OCI-LY3 (cell line): ENCODE measurements at regions not wholly inside any gene's neighbourhood (a gene's known extent, or its start where the extent isn't known, plus 50 kb on each side); places are given as distances from the start of the nearest gene placed in this dataset.

ENCODE experiments used
- H2AFZ ChIP-seq: fragments of 200-600, 300-600 bp; shearing (Covaris generic); 2 replicates; pipeline ENCODE4 v1.6.0; 2014; ENCODE audit warnings: antibody characterized with exemption, low read depth, low read length
- H3K27ac ChIP-seq: fragments of 200-600, 300-600 bp; sonication (generic); 2 replicates; pipeline ENCODE4 v1.5.1; 2014; ENCODE audit warnings: mild to moderate bottlenecking, low read length, moderate library complexity, mixed read lengths
- H3K27me3 ChIP-seq: fragments of 200-600, 300-600 bp; sonication (generic); 2 replicates; pipeline ENCODE4 v1.6.1; 2014; ENCODE audit warnings: low read depth, low read length, mixed read lengths
- H3K36me3 ChIP-seq: fragments of 200-600, 300-600 bp; sonication (generic); replicated peaks from 2 replicates; pipeline ENCODE3; 2014; ENCODE audit warnings: low read depth, low read length, mixed read lengths
- H3K4me1 ChIP-seq: fragments of 300-600, 200-600 bp; sonication (generic); 2 replicates; pipeline ENCODE4 v1.6.1; 2014; ENCODE audit warnings: low read length, mixed read lengths
- H3K4me2 ChIP-seq: fragments of 200-600, 300-600 bp; sonication (generic); 2 replicates; pipeline ENCODE4 v1.6.1; 2014; ENCODE audit warnings: low read length, mixed read lengths
- H3K4me3 ChIP-seq: fragments of 300-600, 200-600 bp; sonication (generic); 2 replicates; pipeline ENCODE4 v1.5.1; 2014; ENCODE audit warnings: antibody characterized with exemption, mild to moderate bottlenecking, low read length, moderate library complexity
- H3K79me2 ChIP-seq: fragments of 300-600, 200-600 bp; shearing (Covaris generic); 2 replicates; pipeline ENCODE4 v1.6.1; 2014; ENCODE audit warnings: mild to moderate bottlenecking, low read length, mixed read lengths
- H3K9ac ChIP-seq: fragments of 300-600, 200-600 bp; shearing (Covaris generic); 2 replicates; pipeline ENCODE4 v1.6.0; 2014; ENCODE audit warnings: mild to moderate bottlenecking, low read length, moderate library complexity
- H3K9me3 ChIP-seq: fragments of 200-600, 300-600 bp; shearing (Covaris generic); 2 replicates; pipeline ENCODE4 v1.6.1; 2014; ENCODE audit warnings: low read length, mixed read lengths; ENCODE audit not compliant: insufficient read depth
- H4K20me1 ChIP-seq: fragments of 200-600, 300-600 bp; sonication (generic); 2 replicates; pipeline ENCODE4 v1.6.1; 2016; ENCODE audit warnings: low read length, mixed read lengths; ENCODE audit not compliant: insufficient read depth
- EZH2phosphoT487 ChIP-seq: fragments of 200-600 bp; shearing (Covaris generic); IDR thresholded peaks from 2 replicates; pipeline ENCODE4 v1.6.1; 2018; ENCODE audit warnings: antibody characterized with exemption, mixed run types, low read depth
- TF ChIP-seq, protein P1 (sequence below): fragments of 200-600, 300-600 bp; sonication (generic); IDR thresholded peaks from 2 replicates; pipeline ENCODE4 v1.5.1; 2014; ENCODE audit warnings: antibody characterized with exemption, low read length, low read depth

DNA sequence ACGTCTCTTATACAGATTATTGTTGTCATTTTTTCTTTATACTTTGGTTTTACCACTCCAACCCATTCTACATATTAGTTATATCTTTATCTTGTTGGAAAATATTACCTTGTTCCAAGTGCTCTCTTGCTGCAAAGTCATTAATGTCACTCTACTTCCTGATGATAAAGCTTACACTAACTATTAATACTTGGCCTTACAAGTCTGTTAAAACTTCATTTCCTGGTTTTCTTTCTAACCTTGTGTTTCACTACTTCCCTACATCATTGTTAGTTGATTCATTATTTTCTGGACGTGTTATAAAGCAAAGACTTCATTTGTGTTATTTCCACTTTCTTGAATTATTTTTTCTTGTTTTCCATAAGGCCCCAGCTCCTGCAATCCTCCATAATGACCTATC lies 382.6 kb upstream of the CDH20 start:
- TF ChIP-seq, protein P1, sequence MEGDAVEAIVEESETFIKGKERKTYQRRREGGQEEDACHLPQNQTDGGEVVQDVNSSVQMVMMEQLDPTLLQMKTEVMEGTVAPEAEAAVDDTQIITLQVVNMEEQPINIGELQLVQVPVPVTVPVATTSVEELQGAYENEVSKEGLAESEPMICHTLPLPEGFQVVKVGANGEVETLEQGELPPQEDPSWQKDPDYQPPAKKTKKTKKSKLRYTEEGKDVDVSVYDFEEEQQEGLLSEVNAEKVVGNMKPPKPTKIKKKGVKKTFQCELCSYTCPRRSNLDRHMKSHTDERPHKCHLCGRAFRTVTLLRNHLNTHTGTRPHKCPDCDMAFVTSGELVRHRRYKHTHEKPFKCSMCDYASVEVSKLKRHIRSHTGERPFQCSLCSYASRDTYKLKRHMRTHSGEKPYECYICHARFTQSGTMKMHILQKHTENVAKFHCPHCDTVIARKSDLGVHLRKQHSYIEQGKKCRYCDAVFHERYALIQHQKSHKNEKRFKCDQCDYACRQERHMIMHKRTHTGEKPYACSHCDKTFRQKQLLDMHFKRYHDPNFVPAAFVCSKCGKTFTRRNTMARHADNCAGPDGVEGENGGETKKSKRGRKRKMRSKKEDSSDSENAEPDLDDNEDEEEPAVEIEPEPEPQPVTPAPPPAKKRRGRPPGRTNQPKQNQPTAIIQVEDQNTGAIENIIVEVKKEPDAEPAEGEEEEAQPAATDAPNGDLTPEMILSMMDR, result no peak
- no peak for TF ChIP-seq EZH2phosphoT487
- Histone ChIP-seq H3K4me2 (no peak overlapping the region), H3K9ac (no peak overlapping the region), H4K20me1 (no peaks in the 10 kb centered on the region), H3K27me3 (no peaks in the 10 kb centered on the region), H3K4me1 (no peaks in the 10 kb centered on the region), H3K4me3 (no peak overlapping the region), H3K36me3 (no peaks in the 10 kb centered on the region), H3K9me3 (peaks cover 4% of the 10 kb centered on the region; the same call in 1 of the 2 replicates), H3K79me2 (no peaks in the 10 kb centered on the region), H3K27ac (no peak overlapping the region), H2AFZ (no peak overlapping the region)

DNA sequence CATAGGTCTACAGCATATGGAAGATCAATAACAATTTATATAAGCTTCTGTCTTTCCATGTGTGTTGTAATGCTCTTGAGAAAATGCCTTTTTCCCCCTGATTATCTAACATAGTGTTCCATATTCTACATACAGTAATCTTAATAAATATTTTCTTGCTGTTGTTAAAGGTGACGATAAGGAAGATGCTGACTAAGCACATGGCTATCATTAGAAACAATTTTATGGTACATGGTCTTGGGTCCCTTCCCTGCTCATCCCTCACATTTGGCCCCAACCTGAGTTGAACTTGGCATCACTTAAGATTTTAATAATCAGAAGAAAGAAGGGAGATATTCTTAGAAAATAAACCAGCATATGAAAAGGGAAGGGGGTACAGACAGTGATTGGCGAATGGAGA lies 382.1 kb upstream of the CDH20 start:
- H3K27ac ChIP-seq, result no peak overlapping the region
- no peak overlapping the region for H3K9ac ChIP-seq
- no peaks in the 10 kb centered on the region for H4K20me1 ChIP-seq
- TF ChIP-seq, protein P1, result no peak
- TF ChIP-seq EZH2phosphoT487, result no peak
- no peaks in the 10 kb centered on the region for H3K79me2 ChIP-seq
- no peaks in the 10 kb centered on the region for H3K4me1 ChIP-seq
- no peak overlapping the region for H3K4me2 ChIP-seq
- no peaks in the 10 kb centered on the region for H3K27me3 ChIP-seq
- H3K36me3 ChIP-seq, result no peaks in the 10 kb centered on the region
- peaks cover 4% of the 10 kb centered on the region; the same call in 1 of the 2 replicates for H3K9me3 ChIP-seq
- H3K4me3 ChIP-seq, result no peak overlapping the region
- H2AFZ ChIP-seq, result no peak overlapping the region

DNA sequence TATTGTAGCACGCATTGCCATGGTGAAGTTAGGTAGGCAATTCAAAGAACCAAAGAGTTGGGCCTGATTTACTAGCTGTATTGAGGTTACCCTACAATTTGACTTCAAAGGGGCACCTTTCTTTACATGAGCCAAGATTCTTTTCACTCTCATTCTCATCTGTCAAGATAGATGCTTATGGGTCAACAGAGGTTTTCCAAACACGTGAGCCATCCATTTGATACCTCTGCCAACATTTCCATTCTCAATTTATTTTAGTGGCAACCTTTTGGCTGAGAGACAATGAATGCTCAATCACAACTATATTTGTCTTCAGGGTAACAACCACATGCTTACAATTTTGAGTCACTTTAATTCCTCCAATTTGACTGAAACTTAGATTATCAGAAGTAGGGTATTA lies 370.6 kb upstream of the CDH20 start:
- Histone ChIP-seq H3K4me1 (no peaks in the 10 kb centered on the region), H3K27ac (no peak overlapping the region), H3K27me3 (no peaks in the 10 kb centered on the region), H4K20me1 (no peaks in the 10 kb centered on the region), H3K9me3 (no peaks in the 10 kb centered on the region), H3K9ac (no peak overlapping the region), H3K4me3 (no peak overlapping the region), H3K4me2 (no peak overlapping the region), H2AFZ (no peak overlapping the region), H3K79me2 (no peaks in the 10 kb centered on the region), H3K36me3 (no peaks in the 10 kb centered on the region)
- no peak for TF ChIP-seq EZH2phosphoT487
- TF ChIP-seq, protein P1, result no peak

DNA sequence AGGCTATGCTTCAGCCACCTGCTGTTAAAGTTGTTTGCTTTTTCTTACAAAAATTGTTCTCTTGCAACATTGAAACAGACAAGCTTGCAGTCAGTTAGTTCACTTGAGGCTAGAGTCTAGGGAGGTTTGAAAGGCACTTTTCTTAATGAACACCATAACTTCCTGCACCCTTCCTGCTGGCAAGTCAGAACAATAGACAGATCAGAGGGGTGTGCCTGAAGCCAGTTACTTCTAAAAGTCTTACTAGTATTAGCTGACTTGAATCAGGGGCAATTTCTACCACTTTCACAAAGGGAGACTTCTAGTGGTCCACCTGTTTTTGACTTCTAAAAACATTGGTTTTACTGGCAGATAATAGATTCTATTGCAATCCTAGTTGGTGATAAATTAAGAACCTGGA lies 367.4 kb upstream of the CDH20 start:
- TF ChIP-seq, protein P1, result no peak
- TF ChIP-seq EZH2phosphoT487, result no peak
- Histone ChIP-seq H3K9me3 (no peaks in the 10 kb centered on the region; the same call in 1 of the 2 replicates), H3K9ac (no peak overlapping the region), H3K4me3 (no peak overlapping the region), H3K27me3 (no peaks in the 10 kb centered on the region), H3K36me3 (no peaks in the 10 kb centered on the region), H4K20me1 (no peaks in the 10 kb centered on the region), H3K4me2 (no peak overlapping the region), H3K4me1 (no peaks in the 10 kb centered on the region), H3K27ac (no peak overlapping the region), H3K79me2 (no peaks in the 10 kb centered on the region), H2AFZ (no peak overlapping the region)
